Right lobe of liver (tissue), 6 donors: ENCODE measurements at regions not wholly inside any gene's neighbourhood (a gene's known extent, or its start where the extent isn't known, plus 50 kb on each side); places are given as distances from the start of the nearest gene placed in this dataset.

Source experiments
- ATAC-seq, 4 donors: fragments of 200-7000 bp; cut with Tn5 transposase; one replicate each; pipeline ENCODE4 v1.9.1; 2020; ENCODE audit warnings: mild to moderate bottlenecking in 4 of 4, moderate library complexity in 4 of 4
- DNase-seq, 3 donors: peaks; one replicate each; pipeline ENCODE4 v3.0.0-alpha.2; 2020
- H3K27ac ChIP-seq, 3 donors: fragments of 200-600 bp; one replicate each; pipeline ENCODE4 v1.8.0; 2022
- H3K27me3 ChIP-seq, 2 donors: fragments of 200-600 bp; one replicate each; pipeline ENCODE4 v1.8.0; 2022
- H3K36me3 ChIP-seq, 4 donors: fragments of 200-600 bp; sonication (generic) in 1 of 4; one replicate each; pipeline versions ENCODE4 v1.5.1 to v1.8.0; 2017 to 2022; ENCODE audit warnings: control low read depth in 1 of 4
- H3K4me1 ChIP-seq, 4 donors: fragments of 200-600 bp; sonication (generic) in 1 of 4; one replicate each; pipeline versions ENCODE4 v1.5.1 to v1.8.0; 2017 to 2022; ENCODE audit warnings: control low read depth in 1 of 4
- H3K4me3 ChIP-seq, 3 donors: fragments of 200-600 bp; one replicate each; pipeline ENCODE4 v1.8.0; 2022
- H3K9me3 ChIP-seq, 4 donors: fragments of 200-600 bp; sonication (generic) in 1 of 4; one replicate each; pipeline versions ENCODE4 v1.5.1 to v1.8.0; 2017 to 2022; ENCODE audit warnings: control low read depth in 1 of 4
- CTCF ChIP-seq, 4 donors: fragments of 200-600 bp in 3 of 4; fragments of 450-650 bp in 1 of 4; IDR thresholded peaks; one replicate each; pipeline versions ENCODE4 v1.5.1 to v1.8.0; 2016 to 2022; ENCODE audit warnings: antibody characterized with exemption in 4 of 4, mild to moderate bottlenecking in 2 of 4
- POLR2A ChIP-seq: fragments of 450-650 bp; IDR thresholded peaks from one replicate; pipeline ENCODE4 v1.6.1; 2017; ENCODE audit warnings: antibody characterized with exemption, mild to moderate bottlenecking
- WGBS: methylation state at CpG from one replicate; pipeline ENCODE4 v1.1.6; 2018; ENCODE audit warnings: low coverage, low lambda C conversion rate; ENCODE audit not compliant: insufficient coverage; ENCODE audit errors: missing lambda C conversion rate; 5-methylcytosine and 5-hydroxymethylcytosine counted together
- intact Hi-C, 2 donors: fragments of 100-400 bp; cut with DNase I; formaldehyde crosslinking; loops; one replicate each; pipeline versions ENCODE4 v1.11.2 to v1.14.1; 2022
- donor health status: DM: no; HTN: yes; CAD: no.
- donor health status: DM: no; HTN: no; CAD: no.
- donor health status: DM: no; HTN: no; CAD: no.
- donor health status: DM: no; HTN: yes; CAD: no.
- donor health status: DM: no; HTN: yes; CAD: no.

GRCh38 chr21:14688936-14689335, 142.8 kb upstream of the SAMSN1 start:
- no peaks in the 10 kb centered on the region for H3K9me3 ChIP-seq
- H3K4me1 ChIP-seq, result no peaks in the 10 kb centered on the region
- no peak for TF ChIP-seq POLR2A
- TF ChIP-seq CTCF (IDR thresholded peaks at IDR 0.05), result no peak
- H3K36me3 ChIP-seq, result no peaks in the 10 kb centered on the region
- no peak for DNase-seq
- no peak for ATAC-seq
- WGBS, result 81% methylated on average over 3 of the region's 3 CpGs
- intact Hi-C loops, result loop anchor here in 1 of 2 donors (10.0 kb wide), 1 partner anchor 64 kb away; no protein-coding TSS in a partner anchor
- no peak overlapping the region for H3K27ac ChIP-seq
- no peak overlapping the region for H3K4me3 ChIP-seq
- no peaks in the 10 kb centered on the region for H3K27me3 ChIP-seq

DNA sequence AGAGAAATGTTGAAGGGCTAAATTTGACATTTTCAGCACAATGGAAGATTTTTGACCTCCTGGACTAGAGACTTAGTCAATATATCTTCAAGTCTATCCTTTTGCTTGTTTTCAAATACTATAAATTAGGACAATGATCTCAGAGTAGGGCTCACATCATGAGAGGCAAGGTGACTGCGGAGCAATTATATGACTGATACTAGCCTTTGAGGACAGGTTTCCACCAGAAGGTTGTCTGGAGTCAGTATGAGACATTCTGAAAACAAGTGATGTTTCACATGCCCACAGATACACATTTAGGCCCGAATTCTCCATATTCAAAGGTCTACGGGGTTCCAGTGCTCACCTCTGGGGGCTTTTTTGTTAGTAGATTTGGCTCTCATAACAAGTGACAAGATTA, 142.3 kb upstream of the SAMSN1 start:
- Histone ChIP-seq H3K4me1 (no peaks in the 10 kb centered on the region), H3K9me3 (no peaks in the 10 kb centered on the region), H3K36me3 (no peaks in the 10 kb centered on the region), H3K27ac (no peak overlapping the region), H3K27me3 (no peaks in the 10 kb centered on the region), H3K4me3 (no peak overlapping the region)
- WGBS, result 59% methylated on average over 3 of the region's 3 CpGs
- ATAC-seq (no peak), DNase-seq (no peak)
- intact Hi-C loops, result loop anchor here in 1 of 2 donors (10.0 kb wide), 1 partner anchor 64 kb away; no protein-coding TSS in a partner anchor
- TF ChIP-seq CTCF (IDR thresholded peaks at IDR 0.05) (no peak), POLR2A (no peak)

GRCh38 chr21:14687268-14687625, 141.1 kb upstream of the SAMSN1 start:
- TF ChIP-seq CTCF (IDR thresholded peaks at IDR 0.05) (no peak), POLR2A (no peak)
- ATAC-seq (peak in 3 of 4 donors; percentile 41 to 59 (median 57)), DNase-seq (no peak)
- intact Hi-C loops, result loop anchor here in 1 of 2 donors (10.0 kb wide), 1 partner anchor 62 kb away; no protein-coding TSS in a partner anchor
- Histone ChIP-seq H3K27ac (peak overlapping the region in 1 of 3 donors; percentile 10), H3K36me3 (no peaks in the 10 kb centered on the region), H3K9me3 (no peaks in the 10 kb centered on the region), H3K27me3 (no peaks in the 10 kb centered on the region), H3K4me1 (no peaks in the 10 kb centered on the region), H3K4me3 (no peak overlapping the region)

- no peak for TF ChIP-seq CTCF (IDR thresholded peaks at IDR 0.05)
- no peak for TF ChIP-seq POLR2A
- Histone ChIP-seq H3K9me3 (no peaks in the 10 kb centered on the region), H3K4me1 (no peaks in the 10 kb centered on the region), H3K36me3 (no peaks in the 10 kb centered on the region), H3K4me3 (no peak overlapping the region), H3K27me3 (no peaks in the 10 kb centered on the region), H3K27ac (no peak overlapping the region)
- intact Hi-C loops, result loop anchor here in 1 of 2 donors (10.0 kb wide), 1 partner anchor 62 kb away; no protein-coding TSS in a partner anchor
- WGBS, result 45% methylated on average over 8 of the region's 8 CpGs
- ATAC-seq (peak in 3 of 4 donors; percentile 22 to 49 (median 46)), DNase-seq (no peak)
Measured at GRCh38 chr21:14686466-14687267, 140.6 kb upstream of the SAMSN1 start.
